Astrocyte (in vitro differentiated cells and primary cell): ENCODE measurements at regions not wholly inside any gene's neighbourhood (a gene's known extent, or its start where the extent isn't known, plus 50 kb on each side); places are given as distances from the start of the nearest gene placed in this dataset.

Source experiments
- DNase-seq: peaks from one replicate; pipeline ENCODE4 v3.0.0-alpha.2; 2010; ENCODE audit warnings: low read depth
- FAIRE-seq: peaks from 2 replicates; lab custom pipeline; 2011; peaks lifted over from hg19 to GRCh38; lab: Jason Lieb, UNC
- H2AFZ ChIP-seq: 2 replicates; pipeline ENCODE4 v1.6.0; 2012; ENCODE audit warnings: low read depth, low read length, inconsistent platforms
- H3K27ac ChIP-seq: 2 replicates; pipeline ENCODE4 v1.5.1; 2011; ENCODE audit warnings: low read depth, low read length, inconsistent platforms
- H3K27me3 ChIP-seq: 2 replicates; pipeline ENCODE4 v1.6.0; 2011; ENCODE audit warnings: low read length, inconsistent platforms; ENCODE audit not compliant: insufficient read depth
- H3K36me3 ChIP-seq: 2 replicates; pipeline ENCODE4 v1.5.1; 2011; ENCODE audit warnings: low read length, inconsistent platforms; ENCODE audit not compliant: insufficient read depth
- H3K4me1 ChIP-seq: 2 replicates; pipeline ENCODE4 v1.5.1; 2011; ENCODE audit warnings: low read length, inconsistent platforms; ENCODE audit not compliant: insufficient read depth
- H3K4me2 ChIP-seq: 2 replicates; pipeline ENCODE4 v1.6.0; 2012; ENCODE audit warnings: low read length, inconsistent platforms
- H3K4me3 ChIP-seq: 2 replicates; pipeline ENCODE4 v1.5.1; 2011; ENCODE audit warnings: low read depth, mild to moderate bottlenecking, low read length, inconsistent platforms; ENCODE audit not compliant: insufficient read depth
- H3K79me2 ChIP-seq: 2 replicates; pipeline ENCODE4 v1.6.0; 2012; ENCODE audit warnings: mild to moderate bottlenecking, low read length, inconsistent platforms; ENCODE audit not compliant: insufficient read depth
- H3K9ac ChIP-seq: 2 replicates; pipeline ENCODE4 v1.6.0; 2012; ENCODE audit warnings: mild to moderate bottlenecking, low read length, inconsistent platforms
- H3K9me3 ChIP-seq: 2 replicates; pipeline ENCODE4 v1.5.1; 2012; ENCODE audit warnings: low read depth, mild to moderate bottlenecking, low read length, inconsistent platforms; ENCODE audit not compliant: insufficient read depth
- H4K20me1 ChIP-seq: 2 replicates; pipeline ENCODE4 v1.6.0; 2012; ENCODE audit warnings: low read length, inconsistent platforms; ENCODE audit not compliant: insufficient read depth
- H3K27ac Mint-ChIP-seq: one replicate; pipeline ENCODE4 v1.8.0; 2021; ENCODE audit warnings: mild to moderate bottlenecking, mixed read lengths; ENCODE audit not compliant: unreplicated experiment
- H3K27me3 Mint-ChIP-seq: one replicate; pipeline ENCODE4 v1.8.0; 2021; ENCODE audit warnings: low read depth, mixed read lengths; ENCODE audit not compliant: unreplicated experiment
- H3K36me3 Mint-ChIP-seq: one replicate; pipeline ENCODE4 v1.8.0; 2021; ENCODE audit warnings: low read depth, mixed read lengths; ENCODE audit not compliant: unreplicated experiment
- H3K4me1 Mint-ChIP-seq: one replicate; pipeline ENCODE4 v1.8.0; 2021; ENCODE audit warnings: low read depth, mixed read lengths; ENCODE audit not compliant: unreplicated experiment
- H3K4me3 Mint-ChIP-seq: one replicate; pipeline ENCODE4 v1.8.0; 2021; ENCODE audit warnings: mild to moderate bottlenecking, moderate library complexity, mixed read lengths; ENCODE audit not compliant: unreplicated experiment
- H3K9me3 Mint-ChIP-seq: one replicate; pipeline ENCODE4 v1.8.0; 2021; ENCODE audit warnings: mild to moderate bottlenecking, mixed read lengths; ENCODE audit not compliant: unreplicated experiment
- CTCF ChIP-seq: IDR thresholded peaks from 2 replicates; pipeline ENCODE4 v1.5.1; 2011; ENCODE audit warnings: low read depth, mild to moderate bottlenecking, inconsistent platforms, low read length, moderate library complexity; ENCODE audit not compliant: insufficient read depth
- EZH2 ChIP-seq: IDR thresholded peaks from 2 replicates; pipeline ENCODE4 v1.6.1; 2012; ENCODE audit warnings: mild to moderate bottlenecking, low read length, inconsistent platforms; ENCODE audit not compliant: insufficient read depth

GRCh38 chr9:115400796-115401195, 282.8 kb upstream of the TNC start:
- Histone ChIP-seq H4K20me1 (no peaks in the 10 kb centered on the region), H3K9me3 (no peaks in the 10 kb centered on the region), H3K4me1 (peaks cover 13% of the 10 kb centered on the region), H3K4me3 (no peak overlapping the region), H3K9ac (no peak overlapping the region), H3K4me2 (no peak overlapping the region), H3K36me3 (no peaks in the 10 kb centered on the region), H2AFZ (no peak overlapping the region), H3K79me2 (no peaks in the 10 kb centered on the region), H3K27me3 (no peaks in the 10 kb centered on the region), H3K27ac (no peak overlapping the region)
- FAIRE-seq (no peak), DNase-seq (peak; percentile 90)
- H3K36me3 Mint-ChIP-seq, result no peaks in the 10 kb centered on the region
- no peak for TF ChIP-seq CTCF
- TF ChIP-seq EZH2, result no peak
- no peaks in the 10 kb centered on the region for H3K27me3 Mint-ChIP-seq
- peaks cover 35% of the 10 kb centered on the region for H3K4me1 Mint-ChIP-seq
- no peak overlapping the region for H3K4me3 Mint-ChIP-seq
- H3K27ac Mint-ChIP-seq, result peak overlapping the region; percentile 9
- H3K9me3 Mint-ChIP-seq, result peaks cover 1% of the 10 kb centered on the region

- Histone ChIP-seq H3K27me3 (no peaks in the 10 kb centered on the region), H3K79me2 (no peaks in the 10 kb centered on the region), H3K36me3 (no peaks in the 10 kb centered on the region), H3K4me2 (no peak overlapping the region), H3K27ac (no peak overlapping the region), H4K20me1 (no peaks in the 10 kb centered on the region), H3K4me1 (peaks cover 5% of the 10 kb centered on the region), H3K4me3 (no peak overlapping the region), H3K9ac (no peak overlapping the region), H3K9me3 (no peaks in the 10 kb centered on the region), H2AFZ (no peak overlapping the region)
- Mint-ChIP-seq H3K4me1 (peaks cover 24% of the 10 kb centered on the region), H3K4me3 (no peak overlapping the region), H3K36me3 (no peaks in the 10 kb centered on the region), H3K9me3 (peaks cover 1% of the 10 kb centered on the region), H3K27me3 (no peaks in the 10 kb centered on the region), H3K27ac (no peak overlapping the region)
- TF ChIP-seq CTCF (no peak), EZH2 (no peak)
- DNase-seq (peak; percentile 21), FAIRE-seq (no peak)
Measured at GRCh38 chr9:115401756-115402327, 283.9 kb upstream of the TNC start.

- no peaks in the 10 kb centered on the region for H3K36me3 ChIP-seq
- H3K4me3 ChIP-seq, result no peak overlapping the region
- no peak overlapping the region for H2AFZ ChIP-seq
- H3K27me3 ChIP-seq, result no peaks in the 10 kb centered on the region
- DNase-seq (no peak), FAIRE-seq (no peak)
- H3K79me2 ChIP-seq, result no peaks in the 10 kb centered on the region
- Mint-ChIP-seq H3K4me3 (no peak overlapping the region), H3K27me3 (no peaks in the 10 kb centered on the region), H3K9me3 (peaks cover 2% of the 10 kb centered on the region), H3K27ac (no peak overlapping the region), H3K36me3 (no peaks in the 10 kb centered on the region), H3K4me1 (peaks cover 19% of the 10 kb centered on the region)
- H3K9me3 ChIP-seq, result no peaks in the 10 kb centered on the region
- no peaks in the 10 kb centered on the region for H4K20me1 ChIP-seq
- TF ChIP-seq EZH2 (no peak), CTCF (no peak)
- peaks cover 5% of the 10 kb centered on the region for H3K4me1 ChIP-seq
- H3K4me2 ChIP-seq, result no peak overlapping the region
- no peak overlapping the region for H3K27ac ChIP-seq
- no peak overlapping the region for H3K9ac ChIP-seq
Measured at GRCh38 chr9:115403753-115404152, 285.8 kb upstream of the TNC start.
